Panc1 (cell line): ENCODE measurements at regions not wholly inside any gene's neighbourhood (a gene's known extent, or its start where the extent isn't known, plus 50 kb on each side); places are given as distances from the start of the nearest gene placed in this dataset.
"Not testable (repeated sequence)": the region's sequence is repeated elsewhere in the genome, so short reads cannot be mapped to it uniquely, and the experiment has no call there.

Experiments
- ATAC-seq: fragments of 200-7000 bp; cut with Tn5 transposase; 2 replicates; pipeline ENCODE4 v1.9.1; 2020; ENCODE audit warnings: mild to moderate bottlenecking, moderate library complexity
- BruUV-seq: library from RNA; stranded (reverse); fragments of 400-500 nt; replicated peaks from 2 replicates; lab custom pipeline; 2021; lab: Mats Ljungman, UMichigan
- CTCF ChIA-PET: fragments of 300-600 bp; sonication (Branson Sonifier 250); formaldehyde crosslinking; loops from one replicate; lab custom pipeline; 2022; ENCODE audit warnings: antibody characterized with exemption; lab: Charles Lee
- POLR2A ChIA-PET: fragments of 300-600 bp; sonication (Branson Sonifier 250); formaldehyde crosslinking; loops from one replicate; lab custom pipeline; 2022; ENCODE audit warnings: antibody characterized with exemption; lab: Charles Lee
- DNase-seq: peaks from one replicate; pipeline ENCODE4 v3.0.0-alpha.2; 2010; ENCODE audit warnings: low read depth, low spot score
- H3K27ac ChIP-seq: 2 replicates; pipeline ENCODE4 v1.5.1; 2011; ENCODE audit warnings: mild to moderate bottlenecking, low read length, inconsistent platforms
- H3K27me3 ChIP-seq: fragments of 200-500 bp; sonication (Bioruptor generic); 2 replicates; pipeline ENCODE4 v1.6.0; 2014; ENCODE audit warnings: low read length, inconsistent platforms; ENCODE audit not compliant: control insufficient read depth, insufficient read depth
- H3K36me3 ChIP-seq: fragments of 200-500 bp; sonication (Bioruptor generic); 2 replicates; pipeline ENCODE4 v1.5.1; 2014; ENCODE audit warnings: inconsistent platforms, mild to moderate bottlenecking, low read length, moderate library complexity; ENCODE audit not compliant: control insufficient read depth, insufficient read depth
- H3K4me1 ChIP-seq: 2 replicates; pipeline ENCODE4 v1.5.1; 2011; ENCODE audit warnings: inconsistent platforms, mild to moderate bottlenecking, low read length, moderate library complexity; ENCODE audit not compliant: control insufficient read depth, insufficient read depth
- H3K4me3 ChIP-seq, 2 experiments: 2 replicates each; pipeline ENCODE4 v1.5.1; 2011 to 2012; ENCODE audit warnings: low read depth in 2 of 2, low read length in 2 of 2, mild to moderate bottlenecking in 2 of 2, inconsistent platforms in 1 of 2, moderate library complexity in 1 of 2
- H3K9me3 ChIP-seq: fragments of 200-500 bp; sonication (Bioruptor generic); 2 replicates; pipeline ENCODE4 v1.5.1; 2014; ENCODE audit warnings: low read depth, mild to moderate bottlenecking, inconsistent platforms, low read length, moderate library complexity; ENCODE audit not compliant: control insufficient read depth, insufficient read depth
- CTCF ChIP-seq: fragments of 450-650 bp; IDR thresholded peaks from 2 replicates; pipeline ENCODE4 v1.5.1; 2017; ENCODE audit warnings: mild to moderate bottlenecking
- POLR2AphosphoS5 ChIP-seq: IDR thresholded peaks from 2 replicates; pipeline ENCODE4 v1.6.1; 2012; ENCODE audit warnings: mild to moderate bottlenecking, low read depth, low read length, moderate library complexity
- SIN3A ChIP-seq: IDR thresholded peaks from 2 replicates; pipeline ENCODE4 v1.6.1; 2012; ENCODE audit warnings: low read depth, mild to moderate bottlenecking, low read length, moderate library complexity, borderline replicate concordance; ENCODE audit not compliant: insufficient read depth
- TCF7L2 ChIP-seq: IDR thresholded peaks from 2 replicates; pipeline ENCODE4 v1.6.1; 2011; ENCODE audit warnings: mild to moderate bottlenecking, low read depth, low read length, inconsistent platforms
- in situ Hi-C: cut with HindIII; loops from 2 replicates; pipeline ENCODE4 v1.10.0; 2016; ENCODE audit warnings: low sequenced_read_pairs, low pct_unique_long_range_greater_than_20kb
- intact Hi-C: fragments of 100-400 bp; cut with micrococcal nuclease; formaldehyde crosslinking; loops from one replicate; pipeline ENCODE4 v1.10.0; 2022; ENCODE audit not compliant: unreplicated experiment
- TF ChIP-seq, protein P1 (sequence below), 2 experiments: IDR thresholded peaks; 2 replicates each; pipeline ENCODE4 v1.6.1; 2011 to 2012; ENCODE audit warnings: low read depth in 2 of 2, control low read depth in 1 of 2, low read length in 1 of 2, mild to moderate bottlenecking in 1 of 2, moderate library complexity in 1 of 2; ENCODE audit not compliant: insufficient read depth in 1 of 2

DNA sequence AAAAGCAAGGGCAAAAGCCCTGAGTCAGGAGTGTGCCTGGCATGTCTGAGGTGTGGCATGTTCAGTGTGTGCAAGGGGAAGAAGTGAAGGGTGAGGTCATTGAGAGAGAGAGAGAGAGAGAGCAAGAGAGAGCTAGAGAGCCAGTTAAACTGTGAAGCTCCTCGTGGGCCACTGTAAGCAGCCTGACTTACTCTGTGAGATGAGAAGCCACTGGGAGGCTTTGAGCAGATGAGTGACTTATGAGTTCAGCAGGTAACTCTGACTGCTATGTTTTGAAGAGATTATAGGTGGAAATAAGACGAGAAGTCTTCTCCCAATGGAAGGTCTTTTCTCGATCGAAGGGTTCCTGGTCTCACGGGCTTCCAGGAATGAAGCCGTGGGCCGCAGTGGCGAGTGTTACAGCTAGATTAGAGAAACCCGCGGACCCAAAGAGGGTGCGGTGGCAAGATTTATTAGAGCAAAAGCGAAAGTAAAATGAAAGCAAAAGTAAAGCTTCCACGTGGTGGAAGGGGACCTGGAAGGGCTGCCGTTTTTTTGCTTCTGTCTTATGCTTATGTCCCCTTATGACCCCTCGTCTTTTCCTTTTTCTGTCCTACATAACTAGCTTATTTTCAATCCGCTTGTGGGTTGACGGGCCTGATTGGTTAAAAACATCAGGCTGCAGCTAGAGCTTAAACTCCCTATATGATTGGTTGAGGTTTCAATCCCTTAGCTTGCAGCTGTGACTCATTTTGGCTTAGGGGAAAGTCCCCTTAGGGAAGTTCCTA is 323.1 kb upstream of the FAM78B start:
- H3K27ac ChIP-seq, result peak overlapping the region; percentile 69
- in situ Hi-C loops, result no loop called here

GRCh38 chr1:166490437-166490991 is 323.7 kb upstream of the FAM78B start:
- no peak for ATAC-seq
- TF ChIP-seq, protein P1, sequence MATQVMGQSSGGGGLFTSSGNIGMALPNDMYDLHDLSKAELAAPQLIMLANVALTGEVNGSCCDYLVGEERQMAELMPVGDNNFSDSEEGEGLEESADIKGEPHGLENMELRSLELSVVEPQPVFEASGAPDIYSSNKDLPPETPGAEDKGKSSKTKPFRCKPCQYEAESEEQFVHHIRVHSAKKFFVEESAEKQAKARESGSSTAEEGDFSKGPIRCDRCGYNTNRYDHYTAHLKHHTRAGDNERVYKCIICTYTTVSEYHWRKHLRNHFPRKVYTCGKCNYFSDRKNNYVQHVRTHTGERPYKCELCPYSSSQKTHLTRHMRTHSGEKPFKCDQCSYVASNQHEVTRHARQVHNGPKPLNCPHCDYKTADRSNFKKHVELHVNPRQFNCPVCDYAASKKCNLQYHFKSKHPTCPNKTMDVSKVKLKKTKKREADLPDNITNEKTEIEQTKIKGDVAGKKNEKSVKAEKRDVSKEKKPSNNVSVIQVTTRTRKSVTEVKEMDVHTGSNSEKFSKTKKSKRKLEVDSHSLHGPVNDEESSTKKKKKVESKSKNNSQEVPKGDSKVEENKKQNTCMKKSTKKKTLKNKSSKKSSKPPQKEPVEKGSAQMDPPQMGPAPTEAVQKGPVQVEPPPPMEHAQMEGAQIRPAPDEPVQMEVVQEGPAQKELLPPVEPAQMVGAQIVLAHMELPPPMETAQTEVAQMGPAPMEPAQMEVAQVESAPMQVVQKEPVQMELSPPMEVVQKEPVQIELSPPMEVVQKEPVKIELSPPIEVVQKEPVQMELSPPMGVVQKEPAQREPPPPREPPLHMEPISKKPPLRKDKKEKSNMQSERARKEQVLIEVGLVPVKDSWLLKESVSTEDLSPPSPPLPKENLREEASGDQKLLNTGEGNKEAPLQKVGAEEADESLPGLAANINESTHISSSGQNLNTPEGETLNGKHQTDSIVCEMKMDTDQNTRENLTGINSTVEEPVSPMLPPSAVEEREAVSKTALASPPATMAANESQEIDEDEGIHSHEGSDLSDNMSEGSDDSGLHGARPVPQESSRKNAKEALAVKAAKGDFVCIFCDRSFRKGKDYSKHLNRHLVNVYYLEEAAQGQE (IDR thresholded peaks at IDR 0.05; ENCODE audit: insufficient read depth in 1 of 2, low read depth in 2 of 2, low read length in 1 of 2), result no peak
- TF ChIP-seq CTCF, result no peak
- TF ChIP-seq TCF7L2, result no peak
- in situ Hi-C loops (no loop called here), intact Hi-C loops (no loop called here)
- H3K4me1 ChIP-seq, result no peaks in the 10 kb centered on the region
- no peaks in the 10 kb centered on the region for H3K36me3 ChIP-seq
- ChIA-PET CTCF (no interaction called here), POLR2A (no interaction called here)
- H3K27me3 ChIP-seq, result no peaks in the 10 kb centered on the region
- H3K4me3 ChIP-seq, result peak overlapping the region; percentile 47 to 76
- DNase-seq, result no peak
- BruUV-seq, result no TSS peak
- H3K27ac ChIP-seq, result no peak overlapping the region; the same call in 1 of the 2 replicates
- H3K9me3 ChIP-seq, result no peaks in the 10 kb centered on the region

More for the DNA sequence above, 323.1 kb upstream of the FAM78B start:
- POLR2A ChIA-PET, result no interaction called here
- CTCF ChIA-PET, result interaction anchor here (0.7 kb wide), 1 partner anchor 1228 kb away, joined by 3 read pairs; no protein-coding TSS in a partner anchor
- intact Hi-C loops, result no loop called here
- Histone ChIP-seq H3K9me3 (no peaks in the 10 kb centered on the region), H3K36me3 (no peaks in the 10 kb centered on the region), H3K4me3 (peak overlapping the region; percentile 47 to 76), H3K27me3 (no peaks in the 10 kb centered on the region), H3K4me1 (no peaks in the 10 kb centered on the region)
- ATAC-seq (peak; percentile 89), DNase-seq (peak; percentile 33)
- BruUV-seq, result no TSS peak
- no peak for TF ChIP-seq SIN3A
- no peak for TF ChIP-seq TCF7L2
- TF ChIP-seq POLR2AphosphoS5, result no peak
- TF ChIP-seq CTCF, result no peak
- TF ChIP-seq, protein P1 (IDR thresholded peaks at IDR 0.05; ENCODE audit: insufficient read depth in 1 of 2, low read depth in 2 of 2, low read length in 1 of 2), result no peak

DNA sequence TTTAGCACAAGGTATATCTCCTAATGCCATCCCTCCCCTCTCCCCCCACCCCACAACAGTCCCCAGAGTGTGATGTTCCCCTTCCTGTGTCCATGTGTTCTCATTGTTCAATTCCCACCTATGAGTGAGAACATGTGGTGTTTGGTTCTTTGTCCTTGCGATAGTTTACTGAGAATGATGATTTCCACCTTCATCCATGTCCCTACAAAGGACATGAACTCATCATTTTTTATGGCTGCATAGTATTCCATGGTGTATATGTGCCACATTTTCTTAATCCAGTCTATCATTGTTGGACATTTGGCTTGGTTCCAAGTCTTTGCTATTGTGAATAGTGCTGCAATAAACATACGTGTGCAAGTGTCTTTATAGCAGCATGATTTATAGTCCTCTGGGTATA is 327.0 kb upstream of the FAM78B start:
- CTCF ChIA-PET, DNase-seq, ATAC-seq, intact Hi-C loops, BruUV-seq, H3K4me3 ChIP-seq, H3K36me3 ChIP-seq, H3K9me3 ChIP-seq, POLR2A ChIA-PET, H3K27me3 ChIP-seq, in situ Hi-C loops, H3K27ac ChIP-seq, H3K4me1 ChIP-seq: not testable (repeated sequence)
